DMS79 (cell line): ENCODE measurements at regions not wholly inside any gene's neighbourhood (a gene's known extent, or its start where the extent isn't known, plus 50 kb on each side); places are given as distances from the start of the nearest gene placed in this dataset.
A peak's percentile ranks its signal among the peaks of the same experiment; 100 is the strongest.

ENCODE experiments used
- DNase-seq: peaks from one replicate; lab custom pipeline; 2025; lab: John Stamatoyannopoulos, UW

- no peak for DNase-seq
Measured at GRCh38 chr2:220493871-220494525, 866.6 kb downstream of the SLC4A3 start.

GRCh38 chr2:220496513-220496912 is 869.1 kb downstream of the SLC4A3 start:
- DNase-seq, result no peak

GRCh38 chr2:220499225-220499624 is 871.8 kb downstream of the SLC4A3 start:
- DNase-seq, result peak; percentile 78

DNA sequence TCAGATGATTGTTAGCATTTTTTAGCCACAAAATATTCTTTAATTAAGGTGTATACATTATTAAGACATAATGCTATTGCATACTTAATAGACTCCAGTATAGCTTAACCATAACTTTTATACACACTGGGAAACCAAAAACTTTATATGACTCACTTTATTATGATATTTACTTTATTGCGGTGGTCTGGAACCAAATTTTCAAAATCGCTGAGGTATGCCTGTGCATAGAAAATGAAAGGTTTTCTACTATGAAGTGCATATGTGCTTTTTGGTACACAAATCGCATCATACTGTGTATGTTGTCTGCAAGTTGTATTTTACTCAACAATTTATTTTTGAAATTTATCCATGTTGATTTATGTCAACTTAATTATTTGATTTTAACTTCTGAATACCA is 875.1 kb downstream of the SLC4A3 start:
- no peak for DNase-seq

GRCh38 chr2:220503431-220503830 is 876.0 kb downstream of the SLC4A3 start:
- no peak for DNase-seq

DNA sequence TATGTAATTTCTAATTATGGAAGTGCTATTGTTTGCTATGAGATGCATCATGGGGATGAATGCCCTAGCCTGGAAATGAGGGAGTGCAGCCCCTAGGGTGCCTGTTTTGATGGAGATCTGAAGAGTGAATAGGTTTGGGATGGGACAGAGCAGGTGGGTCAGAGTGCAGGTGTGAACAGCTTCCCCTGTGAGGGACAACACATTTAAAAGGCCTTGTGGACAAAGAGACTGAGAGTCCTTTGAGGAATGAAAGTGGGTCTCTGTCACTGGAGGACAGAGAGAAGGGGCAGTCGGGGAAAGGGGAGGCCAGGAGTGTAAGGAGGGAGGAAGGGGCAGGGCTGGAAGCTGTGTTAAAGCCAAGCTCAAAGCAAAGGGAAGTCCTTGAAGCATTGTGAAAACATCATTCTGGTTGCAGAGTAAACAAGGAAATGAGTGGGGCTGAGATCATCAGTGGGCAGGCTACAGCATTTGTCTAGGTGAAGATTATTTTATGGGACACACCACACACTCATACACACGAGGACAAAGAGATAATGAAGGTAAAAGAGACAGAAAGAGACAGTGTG is 877.6 kb downstream of the SLC4A3 start:
- DNase-seq, result peak; percentile 46

GRCh38 chr2:220506466-220506865 is 879.0 kb downstream of the SLC4A3 start:
- DNase-seq, result no peak

DNA sequence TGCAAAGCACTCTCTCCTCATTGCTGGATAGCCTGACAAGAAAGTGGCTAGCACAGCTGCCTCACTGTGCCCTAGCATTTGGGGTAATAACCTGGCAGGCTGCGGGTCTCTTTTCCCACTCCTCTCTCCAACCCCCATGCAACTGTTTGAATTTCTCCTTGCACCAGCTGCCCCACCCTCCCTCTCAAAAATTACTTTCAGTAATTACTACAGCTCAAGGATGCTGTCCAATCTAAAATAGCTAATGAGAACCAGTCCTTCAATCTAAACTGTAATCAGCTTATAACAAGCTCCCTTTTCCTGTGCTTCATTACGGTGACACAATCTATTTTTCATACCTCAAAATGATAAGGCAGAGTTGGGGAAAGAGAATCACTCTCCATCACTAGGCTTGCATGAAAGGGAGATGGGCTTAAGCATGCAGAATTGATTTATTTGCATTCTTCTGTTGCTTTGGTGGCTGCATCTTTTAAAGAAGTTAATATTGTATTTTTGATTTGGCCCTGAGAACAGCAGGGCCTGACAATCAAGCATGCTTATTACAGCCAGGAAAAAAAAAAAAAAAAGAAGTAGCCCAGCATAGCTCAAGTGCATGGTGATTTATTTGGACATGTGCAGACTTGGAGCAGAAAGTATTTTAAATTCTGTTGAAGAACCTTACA is 881.8 kb downstream of the SLC4A3 start:
- peak; percentile 92 for DNase-seq

GRCh38 chr2:220509966-220510365 is 882.5 kb downstream of the SLC4A3 start:
- peak; percentile 17 for DNase-seq

- peak; percentile 8 for DNase-seq
Measured at GRCh38 chr2:220510668-220511067, 883.2 kb downstream of the SLC4A3 start.

- DNase-seq, result no peak
Measured at GRCh38 chr2:220512419-220512818, 885.0 kb downstream of the SLC4A3 start.

DNA sequence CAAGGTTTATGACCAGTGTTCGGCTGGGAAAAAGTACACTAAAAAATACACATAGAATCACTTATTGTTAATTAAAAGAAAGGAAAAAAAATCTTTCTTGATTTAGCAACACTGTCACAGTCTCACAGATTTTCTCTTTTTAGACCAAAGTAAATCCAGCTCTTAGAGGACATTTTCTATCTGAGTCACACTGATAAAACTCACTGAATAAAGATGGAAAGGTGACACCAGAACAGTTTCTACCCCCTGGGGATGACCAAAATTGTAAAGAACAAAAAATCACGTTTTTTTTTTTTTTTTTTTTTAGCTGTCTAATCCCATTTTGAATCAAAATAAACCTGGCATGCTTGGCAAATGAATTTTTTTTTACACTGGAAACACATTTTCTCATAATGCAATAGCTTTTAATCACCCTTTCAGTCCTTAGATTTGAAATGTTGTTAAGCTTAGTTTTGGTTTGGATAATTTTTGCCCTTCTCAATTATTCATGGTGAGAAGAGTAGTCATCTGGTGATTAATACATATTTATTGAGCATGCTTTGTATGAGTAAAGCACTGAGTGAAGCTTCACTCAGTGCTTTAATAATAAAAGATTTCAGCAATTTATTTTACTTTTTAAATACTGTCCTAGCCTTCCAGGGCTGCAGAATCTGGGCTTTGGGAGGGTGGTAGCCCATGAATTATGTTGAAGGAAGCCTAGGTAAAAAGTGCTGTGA is 886.3 kb downstream of the SLC4A3 start:
- no peak for DNase-seq

DNA sequence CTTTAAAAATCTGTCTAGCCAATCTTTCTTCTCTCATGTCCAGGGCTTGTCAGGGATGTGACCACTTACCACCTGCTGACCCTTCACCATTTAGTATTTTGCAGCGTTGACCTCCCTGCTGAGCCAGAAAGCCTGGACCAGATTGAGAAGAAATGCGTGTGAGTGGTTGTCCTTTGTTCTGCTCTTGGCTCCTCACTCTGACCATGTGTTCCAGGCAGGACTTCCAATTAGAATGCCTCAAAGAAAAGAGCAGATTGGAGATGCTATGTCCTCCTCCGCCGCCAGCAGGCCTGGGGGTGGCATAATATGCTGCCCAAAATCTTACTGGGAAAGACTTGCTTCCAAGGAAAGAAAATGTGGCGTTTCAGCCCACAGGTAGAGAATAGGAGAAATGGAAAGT is 894.1 kb downstream of the SLC4A3 start:
- DNase-seq, result no peak

DNA sequence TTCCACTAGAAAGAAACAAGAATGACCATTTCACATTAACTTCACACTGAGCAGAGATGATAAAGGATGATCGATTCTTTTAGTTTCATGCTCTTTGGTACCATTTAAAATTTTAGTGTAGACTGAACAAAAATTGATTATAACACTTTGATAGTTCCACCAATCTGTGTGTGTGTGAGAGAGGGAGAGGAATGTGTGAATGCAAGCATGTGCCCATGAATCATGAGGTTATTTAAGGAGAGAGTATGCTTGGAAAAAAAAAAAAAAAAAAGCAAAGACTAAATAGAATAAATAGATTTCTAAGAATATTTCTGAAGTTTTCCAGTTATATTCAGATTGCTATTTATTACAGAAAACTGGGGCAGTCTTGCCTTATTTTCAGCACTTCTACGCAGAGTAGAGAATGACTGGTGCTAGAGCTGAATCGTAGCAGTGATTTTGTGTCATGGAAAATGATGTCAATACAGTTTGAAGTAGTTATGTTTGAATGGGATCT is 900.8 kb downstream of the SLC4A3 start:
- DNase-seq, result no peak

DNA sequence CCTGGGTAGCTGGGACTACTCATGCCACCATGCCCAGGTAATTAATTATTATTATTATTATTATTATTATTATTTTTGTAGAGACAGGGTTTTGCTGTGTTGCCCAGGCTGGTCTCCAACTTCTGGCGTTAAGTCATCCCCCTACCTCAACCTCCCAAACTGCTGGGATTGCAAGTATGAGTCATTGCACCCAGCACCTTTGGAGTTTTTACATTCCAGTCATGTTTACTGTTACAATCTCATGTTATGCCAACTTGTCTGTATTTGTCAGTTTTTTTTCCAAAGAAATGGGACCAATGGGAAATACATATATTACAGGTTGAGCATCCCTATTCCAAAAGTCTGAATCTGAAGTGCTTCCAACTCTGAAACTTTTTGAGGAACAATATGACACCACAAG is 903.8 kb downstream of the SLC4A3 start:
- no peak for DNase-seq

DNA sequence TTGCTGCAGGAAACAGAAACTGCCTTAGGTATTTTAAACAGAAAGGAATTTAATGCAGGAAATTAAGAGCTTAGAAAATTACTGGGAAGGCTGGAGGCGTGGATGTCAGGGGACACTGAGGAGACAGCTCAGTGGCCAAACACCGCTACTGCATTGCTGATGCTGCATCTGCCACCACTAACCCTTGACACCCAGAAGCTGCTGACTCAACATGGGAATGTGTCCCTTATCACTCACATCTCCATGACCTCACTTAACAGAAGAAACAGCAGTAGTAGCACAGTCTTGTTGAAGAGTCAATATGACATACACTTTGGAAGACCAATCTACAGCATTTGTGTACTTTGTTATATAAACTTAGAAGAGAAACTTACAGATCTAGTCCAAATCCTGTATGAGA is 906.1 kb downstream of the SLC4A3 start:
- no peak for DNase-seq

DNA sequence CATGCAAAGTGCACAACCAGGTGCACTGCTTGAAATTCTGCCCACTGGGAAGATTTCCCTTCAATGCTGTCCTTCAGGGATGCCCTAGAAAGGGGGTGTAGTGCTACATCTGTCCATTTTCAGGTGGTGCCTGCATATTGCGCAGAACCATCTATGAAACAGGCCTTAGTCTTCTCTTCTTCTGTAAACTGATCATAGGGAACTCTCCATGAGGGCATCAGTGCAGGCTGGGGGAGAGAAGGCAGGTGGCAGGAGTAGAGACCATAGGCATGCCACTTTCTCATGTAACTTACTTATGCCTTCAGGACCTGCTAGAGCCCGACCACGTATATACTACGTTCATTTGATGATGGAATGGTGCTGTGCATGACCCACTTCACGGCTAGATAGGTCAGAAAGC is 912.1 kb downstream of the SLC4A3 start:
- DNase-seq, result no peak

DNA sequence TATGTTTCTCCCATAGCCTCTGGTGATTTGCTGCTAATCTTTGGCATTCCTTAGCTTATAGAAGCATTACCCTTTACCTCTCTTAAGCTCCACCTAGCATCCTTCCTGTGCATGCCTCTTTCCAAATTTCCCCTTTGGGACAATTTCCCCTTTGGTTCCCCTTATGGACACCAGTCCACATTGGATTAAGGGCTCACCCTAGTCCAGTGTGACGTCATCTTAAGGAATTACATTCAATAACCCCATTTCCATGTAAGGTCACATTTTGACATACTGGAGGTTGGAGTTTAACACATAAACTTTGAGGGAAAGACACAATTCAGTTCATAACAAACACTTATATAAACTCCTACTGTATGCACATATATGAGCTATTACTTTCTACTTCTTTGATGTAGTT is 916.6 kb downstream of the SLC4A3 start:
- DNase-seq, result no peak

DNA sequence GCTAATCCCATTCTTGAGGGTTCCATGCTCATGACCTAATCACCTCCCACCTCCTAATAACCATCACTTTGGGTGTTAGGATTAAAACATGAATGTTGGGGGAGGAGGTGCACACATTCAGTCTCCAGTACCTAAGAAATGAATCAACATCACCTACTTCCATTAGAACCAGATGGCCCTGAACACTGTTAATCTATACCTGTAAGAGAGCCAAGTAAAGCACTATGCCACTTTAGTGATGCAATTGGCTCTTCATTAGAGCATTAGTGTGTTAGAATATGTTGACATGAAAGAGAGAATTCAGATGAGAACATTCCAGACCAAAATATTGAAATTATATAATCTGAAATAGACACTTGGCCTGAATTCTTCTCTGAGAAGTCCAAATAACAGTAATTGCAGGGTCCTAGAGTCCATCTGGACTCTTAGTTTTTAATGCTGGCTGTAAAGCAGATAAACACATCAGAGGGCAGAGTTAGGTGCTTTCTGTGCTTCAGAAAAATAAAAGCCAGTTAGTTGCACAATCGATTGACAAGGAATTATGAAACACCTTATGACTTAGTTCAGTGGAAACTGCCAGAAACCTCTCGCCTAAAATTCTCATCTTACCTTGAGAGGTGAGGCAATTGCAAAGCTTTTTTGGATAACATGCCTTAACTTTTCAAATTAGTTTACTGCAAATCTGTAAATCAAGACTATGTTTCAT is 923.7 kb downstream of the SLC4A3 start:
- no peak for DNase-seq

DNA sequence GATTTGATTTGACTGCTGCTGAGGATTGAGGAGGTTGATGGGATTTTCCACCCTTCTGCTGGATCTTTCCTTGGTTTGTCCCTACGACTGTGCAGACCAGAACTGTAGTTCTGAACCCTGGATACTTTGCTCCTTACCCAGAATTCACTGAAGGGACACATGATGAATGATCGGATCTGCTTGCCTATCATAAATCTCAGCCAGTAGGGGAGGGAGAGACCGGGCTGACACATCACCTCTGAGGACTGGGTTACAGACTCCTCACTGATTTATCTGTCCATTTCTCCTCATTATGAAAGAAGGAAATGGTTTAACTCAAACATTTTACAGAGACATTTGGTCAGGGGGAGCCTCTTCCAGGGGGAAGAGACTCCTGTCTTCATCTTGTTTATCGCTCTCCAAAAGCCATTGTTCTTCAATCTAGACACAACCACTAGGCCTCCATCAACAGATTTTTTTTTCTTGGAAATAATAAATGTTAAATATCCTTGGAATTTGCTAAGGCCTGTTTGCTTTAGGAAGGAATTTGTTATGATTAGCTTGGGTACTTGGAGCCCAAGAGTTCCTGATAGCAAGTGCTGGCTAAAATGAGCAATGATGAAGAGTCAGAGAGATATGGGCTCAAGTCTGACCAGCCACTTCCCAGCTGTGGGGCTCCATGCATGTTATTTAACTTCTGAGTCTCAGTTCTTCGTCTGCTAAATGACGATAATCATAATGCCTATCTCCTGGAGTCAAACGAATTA is 925.5 kb downstream of the SLC4A3 start:
- no peak for DNase-seq

DNA sequence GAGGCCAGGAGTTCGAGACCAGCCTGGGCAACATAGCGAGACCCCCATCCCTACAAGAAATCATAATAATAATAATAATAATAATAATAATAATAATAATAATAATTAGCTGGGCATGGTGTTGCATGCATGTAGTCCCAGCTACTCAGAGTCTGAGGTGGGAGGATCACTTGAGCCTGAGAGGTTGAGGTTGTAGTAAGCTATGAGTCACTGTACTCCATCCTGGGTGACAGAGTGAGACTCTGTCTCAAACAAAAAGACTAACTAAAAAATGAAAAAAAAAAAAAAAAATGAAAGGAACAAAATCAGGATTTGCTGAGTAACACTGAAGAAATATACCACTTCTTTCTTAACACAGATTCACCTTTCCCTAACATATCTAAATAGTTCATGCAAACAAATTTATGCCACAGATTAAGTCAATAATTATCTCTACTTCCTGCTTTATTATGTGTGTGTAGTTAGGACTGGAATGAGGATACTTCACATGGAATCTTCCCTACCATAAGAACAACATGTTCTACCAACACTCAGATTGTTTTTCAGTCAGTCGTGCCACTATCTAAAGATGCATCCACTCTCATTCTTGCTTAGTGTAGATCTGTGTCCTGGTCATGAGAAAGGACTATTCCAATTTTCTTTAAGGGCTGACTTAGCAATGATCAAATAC is 928.7 kb downstream of the SLC4A3 start:
- no peak for DNase-seq
